OCI-LY1 (cell line): ENCODE measurements at regions not wholly inside any gene's neighbourhood (a gene's known extent, or its start where the extent isn't known, plus 50 kb on each side); places are given as distances from the start of the nearest gene placed in this dataset.

Experiments used
- EZH2 ChIP-seq: fragments of 200-600 bp; sonication (generic), shearing (Covaris generic); IDR thresholded peaks from 2 replicates; pipeline ENCODE4 v1.8.0; 2017; ENCODE audit warnings: borderline replicate concordance, mixed run types, mild to moderate bottlenecking, antibody characterized with exemption, low read length, moderate library complexity, mixed read lengths
- TF ChIP-seq, protein P1 (sequence below): fragments of 200-600 bp; sonication (generic), shearing (Covaris generic); IDR thresholded peaks from 2 replicates; pipeline ENCODE4 v1.5.1; 2017; ENCODE audit warnings: mild to moderate bottlenecking, antibody characterized with exemption, low read length, moderate library complexity, mixed read lengths

DNA sequence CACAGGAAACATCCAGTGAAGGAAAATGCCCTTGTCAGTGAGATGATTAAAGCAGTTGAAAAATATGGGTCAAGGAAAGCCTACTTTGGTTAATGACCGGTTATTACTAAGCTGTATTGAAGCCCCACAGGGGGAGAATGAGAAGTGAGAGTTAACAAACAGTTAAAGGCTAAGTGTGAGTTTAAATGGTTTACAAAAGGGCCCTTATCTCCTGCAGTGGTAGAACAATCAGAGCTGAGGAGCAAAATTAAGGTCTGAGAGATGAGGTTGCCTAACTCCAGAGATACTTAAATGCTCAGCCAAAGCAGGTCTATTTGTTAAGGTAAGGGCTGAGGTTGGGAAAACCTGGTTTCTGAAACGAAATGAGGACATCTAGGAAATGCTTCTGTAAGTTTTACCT lies 75.1 kb upstream of the FER start:
- TF ChIP-seq, protein P1, sequence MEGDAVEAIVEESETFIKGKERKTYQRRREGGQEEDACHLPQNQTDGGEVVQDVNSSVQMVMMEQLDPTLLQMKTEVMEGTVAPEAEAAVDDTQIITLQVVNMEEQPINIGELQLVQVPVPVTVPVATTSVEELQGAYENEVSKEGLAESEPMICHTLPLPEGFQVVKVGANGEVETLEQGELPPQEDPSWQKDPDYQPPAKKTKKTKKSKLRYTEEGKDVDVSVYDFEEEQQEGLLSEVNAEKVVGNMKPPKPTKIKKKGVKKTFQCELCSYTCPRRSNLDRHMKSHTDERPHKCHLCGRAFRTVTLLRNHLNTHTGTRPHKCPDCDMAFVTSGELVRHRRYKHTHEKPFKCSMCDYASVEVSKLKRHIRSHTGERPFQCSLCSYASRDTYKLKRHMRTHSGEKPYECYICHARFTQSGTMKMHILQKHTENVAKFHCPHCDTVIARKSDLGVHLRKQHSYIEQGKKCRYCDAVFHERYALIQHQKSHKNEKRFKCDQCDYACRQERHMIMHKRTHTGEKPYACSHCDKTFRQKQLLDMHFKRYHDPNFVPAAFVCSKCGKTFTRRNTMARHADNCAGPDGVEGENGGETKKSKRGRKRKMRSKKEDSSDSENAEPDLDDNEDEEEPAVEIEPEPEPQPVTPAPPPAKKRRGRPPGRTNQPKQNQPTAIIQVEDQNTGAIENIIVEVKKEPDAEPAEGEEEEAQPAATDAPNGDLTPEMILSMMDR, result no peak
- TF ChIP-seq EZH2, result no peak
